GM21786 (cell line): ENCODE measurements at regions not wholly inside any gene's neighbourhood (a gene's known extent, or its start where the extent isn't known, plus 50 kb on each side); places are given as distances from the start of the nearest gene placed in this dataset.

Source experiments
- ATAC-seq: cut with Tn5 transposase; IDR thresholded peaks from one replicate; pipeline ENCODE4 v1.9.1; 2021; ENCODE audit not compliant: unreplicated experiment

GRCh38 chrX:40171513-40172400, 74.0 kb upstream of the BCOR start:
- ATAC-seq: no peak

GRCh38 chrX:40170830-40171512, 73.2 kb upstream of the BCOR start:
- no peak for ATAC-seq

- ATAC-seq: peak; percentile 43
Observed at GRCh38 chrX:40169193-40170101, 71.7 kb upstream of the BCOR start.

GRCh38 chrX:40168480-40169011, 70.8 kb upstream of the BCOR start:
- ATAC-seq: no peak

- no peak for ATAC-seq
Observed at GRCh38 chrX:40167850-40168479, 70.2 kb upstream of the BCOR start.

- no peak for ATAC-seq
Observed at GRCh38 chrX:40167233-40167849, 69.6 kb upstream of the BCOR start.

GRCh38 chrX:40166582-40166981, 68.8 kb upstream of the BCOR start:
- no peak for ATAC-seq

GRCh38 chrX:40165861-40166260, 68.1 kb upstream of the BCOR start:
- no peak for ATAC-seq

GRCh38 chrX:40165206-40165605, 67.4 kb upstream of the BCOR start:
- ATAC-seq: no peak

GRCh38 chrX:40164751-40165150, 67.0 kb upstream of the BCOR start:
- no peak for ATAC-seq

- ATAC-seq: no peak
Observed at GRCh38 chrX:40158036-40158706, 60.4 kb upstream of the BCOR start.

- no peak for ATAC-seq
Observed at GRCh38 chrX:40157228-40158035, 59.7 kb upstream of the BCOR start.

GRCh38 chrX:40156470-40157227, 58.9 kb upstream of the BCOR start:
- ATAC-seq: no peak

GRCh38 chrX:40155589-40156469, 58.1 kb upstream of the BCOR start:
- no peak for ATAC-seq

GRCh38 chrX:40154853-40155588, 57.3 kb upstream of the BCOR start:
- ATAC-seq: peak; percentile 33

- ATAC-seq: no peak
Observed at GRCh38 chrX:40154250-40154852, 56.6 kb upstream of the BCOR start.
